Activated B cell treated with CpG ODN at 0.5 μM for 24 hours (primary cell): ENCODE measurements at regions not wholly inside any gene's neighbourhood (a gene's known extent, or its start where the extent isn't known, plus 50 kb on each side); places are given as distances from the start of the nearest gene placed in this dataset.
"Not testable (repeated sequence)": the region's sequence is repeated elsewhere in the genome, so short reads cannot be mapped to it uniquely, and the experiment has no call there.

Source experiments
- ATAC-seq: fragments of 200-7000 bp; cut with Tn5 transposase; one replicate; pipeline ENCODE4 v1.10.0; 2021; ENCODE audit warnings: low read depth, mild to moderate bottlenecking, moderate library complexity
- CTCF ChIA-PET: fragments of 350-600 bp; sonication (Branson Sonifier 250); formaldehyde crosslinking; loops from one replicate; lab custom pipeline; 2021; ENCODE audit warnings: antibody characterized with exemption; lab: Charles Lee
- POLR2A ChIA-PET: fragments of 350-600 bp; sonication (Branson Sonifier 250); formaldehyde crosslinking; loops from one replicate; lab custom pipeline; 2021; ENCODE audit warnings: antibody characterized with exemption; lab: Charles Lee
- DNase-seq: peaks from one replicate; pipeline ENCODE4 v3.0.0; 2022
- H3K27ac Mint-ChIP-seq: one replicate; pipeline ENCODE4 v1.8.0; 2020; ENCODE audit warnings: mixed read lengths
- H3K27me3 Mint-ChIP-seq: one replicate; pipeline ENCODE4 v1.8.0; 2021; ENCODE audit warnings: mixed read lengths
- H3K36me3 Mint-ChIP-seq: one replicate; pipeline ENCODE4 v1.8.0; 2021; ENCODE audit warnings: low read depth, mixed read lengths
- H3K4me1 Mint-ChIP-seq: one replicate; pipeline ENCODE4 v1.8.0; 2021; ENCODE audit warnings: mixed read lengths
- H3K4me3 Mint-ChIP-seq: one replicate; pipeline ENCODE4 v1.8.0; 2020; ENCODE audit warnings: mild to moderate bottlenecking, mixed read lengths
- H3K9me3 Mint-ChIP-seq: one replicate; pipeline ENCODE4 v1.8.0; 2020; ENCODE audit warnings: mixed read lengths
- CTCF ChIP-seq: fragments of 200-600 bp; IDR thresholded peaks from one replicate; pipeline ENCODE4 v1.8.0; 2022; ENCODE audit warnings: antibody characterized with exemption, mild to moderate bottlenecking
- intact Hi-C: fragments of 100-400 bp; cut with micrococcal nuclease; formaldehyde crosslinking; loops from one replicate; pipeline ENCODE4 v1.15.1; 2024

- CTCF ChIA-PET: no interaction called here
- no peaks in the 10 kb centered on the region for H3K4me1 Mint-ChIP-seq
- no peak overlapping the region for H3K27ac Mint-ChIP-seq
- DNase-seq (no peak), ATAC-seq (no peak)
- no peaks in the 10 kb centered on the region for H3K9me3 Mint-ChIP-seq
- intact Hi-C loops: no loop called here
- H3K27me3 Mint-ChIP-seq: peaks cover 2% of the 10 kb centered on the region
- TF ChIP-seq CTCF: no peak
- H3K36me3 Mint-ChIP-seq: no peaks in the 10 kb centered on the region
- no peak overlapping the region for H3K4me3 Mint-ChIP-seq
- POLR2A ChIA-PET: no interaction called here
Observed at GRCh38 chr9:82489201-82489821, 500.7 kb downstream of the SPATA31D1 start.

- Mint-ChIP-seq H3K9me3 (no peaks in the 10 kb centered on the region), H3K27me3 (peaks cover 2% of the 10 kb centered on the region), H3K4me1 (no peaks in the 10 kb centered on the region), H3K27ac (no peak overlapping the region), H3K36me3 (no peaks in the 10 kb centered on the region), H3K4me3 (no peak overlapping the region)
- intact Hi-C loops: no loop called here
- DNase-seq (no peak), ATAC-seq (no peak)
- POLR2A ChIA-PET: no interaction called here
- CTCF ChIA-PET: no interaction called here
- TF ChIP-seq CTCF: no peak
Observed at GRCh38 chr9:82490019-82490499, 501.5 kb downstream of the SPATA31D1 start.

- H3K27ac Mint-ChIP-seq, DNase-seq, intact Hi-C loops, H3K9me3 Mint-ChIP-seq, H3K4me3 Mint-ChIP-seq, POLR2A ChIA-PET, H3K36me3 Mint-ChIP-seq, ATAC-seq, CTCF ChIA-PET, H3K4me1 Mint-ChIP-seq, H3K27me3 Mint-ChIP-seq: not testable (repeated sequence)
Observed at GRCh38 chr9:82490821-82491220, 502.2 kb downstream of the SPATA31D1 start.

GRCh38 chr9:82491604-82492003 is 503.0 kb downstream of the SPATA31D1 start:
- CTCF ChIA-PET: no interaction called here
- Mint-ChIP-seq H3K9me3 (no peaks in the 10 kb centered on the region), H3K4me1 (no peaks in the 10 kb centered on the region), H3K27ac (no peak overlapping the region), H3K36me3 (no peaks in the 10 kb centered on the region), H3K27me3 (no peaks in the 10 kb centered on the region), H3K4me3 (no peak overlapping the region)
- POLR2A ChIA-PET: no interaction called here
- DNase-seq (no peak), ATAC-seq (no peak)
- intact Hi-C loops: loop anchor here (2.0 kb wide), 1 partner anchor 969 kb away; no protein-coding TSS in a partner anchor
- no peak for TF ChIP-seq CTCF

- no peaks in the 10 kb centered on the region for H3K36me3 Mint-ChIP-seq
- no peak overlapping the region for H3K27ac Mint-ChIP-seq
- TF ChIP-seq CTCF: no peak
- H3K4me1 Mint-ChIP-seq: no peaks in the 10 kb centered on the region
- no peak overlapping the region for H3K4me3 Mint-ChIP-seq
- ChIA-PET CTCF (no interaction called here), POLR2A (no interaction called here)
- intact Hi-C loops: loop anchor here (2.0 kb wide), 1 partner anchor 969 kb away; no protein-coding TSS in a partner anchor
- no peaks in the 10 kb centered on the region for H3K9me3 Mint-ChIP-seq
- H3K27me3 Mint-ChIP-seq: no peaks in the 10 kb centered on the region
- DNase-seq: no peak
- ATAC-seq: no peak
Observed at GRCh38 chr9:82492274-82492673, 503.7 kb downstream of the SPATA31D1 start.
